ENCODE measurements at regions not wholly inside any gene's neighbourhood (a gene's known extent, or its start where the extent isn't known, plus 50 kb on each side); places are given as distances from the start of the nearest gene placed in this dataset.

DNA sequence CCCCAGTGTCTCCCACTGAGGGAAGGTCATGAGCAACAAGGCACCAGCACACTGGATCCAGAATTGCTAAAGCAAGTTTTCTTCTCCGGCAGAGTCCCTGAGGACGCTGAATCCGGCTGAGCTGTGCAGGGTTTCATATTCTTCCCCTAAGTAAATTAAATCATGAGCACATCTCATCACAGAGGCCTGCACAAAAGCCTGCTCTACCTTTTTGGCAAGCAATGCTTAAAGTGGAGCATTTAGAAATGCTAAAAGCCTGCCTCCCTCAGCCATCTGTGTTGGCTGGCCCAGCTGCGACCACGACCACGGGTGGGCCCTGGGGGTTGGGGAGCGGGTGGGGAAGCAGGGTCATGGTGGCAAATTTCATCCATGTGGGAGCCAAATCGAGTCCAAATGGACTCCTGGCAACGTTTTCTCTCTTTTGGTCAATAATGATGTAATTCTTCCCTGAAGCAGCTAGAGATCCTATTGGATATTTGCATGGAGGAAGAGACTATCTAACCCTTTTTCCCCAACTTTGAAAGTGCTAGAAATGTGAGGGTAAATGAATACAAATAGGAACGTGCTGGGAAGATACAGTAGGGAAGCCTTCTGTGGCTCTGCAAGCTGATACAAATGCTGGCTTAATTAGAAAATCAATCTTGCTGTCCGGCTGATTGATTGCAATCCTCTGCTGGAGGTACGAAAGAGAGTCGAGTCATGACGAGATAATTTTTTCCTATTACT is 532.8 kb upstream of the TBL1XR1 start:
- no peak for DNase-seq (ENCODE audit: low read depth in 2 of 3, low spot score in 2 of 3)

DNA sequence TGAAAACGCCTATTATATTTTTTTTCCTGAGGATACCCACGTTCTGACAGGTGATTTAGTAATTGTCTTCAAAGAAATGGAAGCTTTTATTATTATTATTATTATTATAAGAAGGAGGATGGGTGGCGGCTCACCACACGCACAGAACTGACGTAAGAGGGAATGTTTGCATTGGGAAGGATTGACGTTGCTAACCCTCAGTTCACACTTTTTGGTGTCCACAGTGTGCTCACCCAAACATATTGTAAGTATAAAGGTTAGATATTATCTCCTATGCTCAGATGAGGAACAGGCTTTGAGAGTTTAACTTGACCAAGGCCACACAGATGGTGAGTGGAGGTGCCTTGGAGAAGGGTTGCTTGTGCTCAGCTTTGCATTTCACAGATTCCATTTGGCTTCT is 533.5 kb upstream of the TBL1XR1 start:
- no peak for DNase-seq (ENCODE audit: low read depth in 2 of 3, low spot score in 2 of 3)

DNA sequence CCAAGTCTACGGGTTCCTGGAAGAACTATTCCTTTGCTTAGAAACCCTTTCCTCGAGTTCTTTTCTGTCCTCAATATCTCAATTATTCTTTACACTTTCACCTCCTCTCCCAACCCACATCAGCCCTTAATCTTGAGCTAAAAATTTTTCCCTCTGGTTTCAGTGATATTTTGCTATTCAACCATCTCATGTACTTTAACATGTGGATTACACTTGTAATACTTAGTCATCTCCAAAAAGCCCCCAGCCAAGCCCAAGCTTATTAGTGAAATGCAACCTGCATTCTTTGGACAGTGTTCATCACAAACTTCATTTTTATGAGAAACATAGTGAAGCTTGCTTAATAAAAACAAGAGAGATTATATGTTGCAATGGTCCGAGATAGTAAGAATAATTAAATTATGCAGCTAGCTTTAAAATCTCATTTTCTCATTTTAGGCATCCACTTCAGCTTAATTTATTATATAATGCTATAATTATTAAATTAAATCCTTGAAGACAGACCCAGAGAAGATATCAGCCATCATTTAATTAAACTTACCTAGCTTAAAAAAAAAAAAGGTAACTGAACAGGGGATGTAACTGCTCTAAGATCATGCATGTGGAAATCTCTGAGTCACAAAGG is 534.5 kb upstream of the TBL1XR1 start:
- no peak for DNase-seq (ENCODE audit: low read depth in 2 of 3, low spot score in 2 of 3)

DNA sequence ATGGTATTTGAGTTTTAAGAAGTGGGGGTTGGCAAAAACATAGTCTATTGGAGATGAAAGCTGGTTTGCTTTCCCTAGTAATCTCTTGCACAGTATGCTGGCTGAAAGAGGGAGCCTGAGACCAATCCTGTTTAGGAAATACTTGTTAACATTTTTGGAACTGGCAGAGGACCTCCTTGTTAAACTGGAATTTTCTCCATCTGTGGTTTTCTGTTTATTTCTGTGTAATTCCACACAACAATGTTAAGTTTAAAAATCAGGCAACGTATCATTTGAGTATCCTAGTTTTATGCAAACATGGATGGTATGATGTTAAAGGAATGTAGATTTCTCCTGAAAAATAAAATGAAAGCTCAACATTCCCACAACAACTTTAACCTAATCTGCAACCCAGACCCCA is 536.0 kb upstream of the TBL1XR1 start:
- no peak for DNase-seq (ENCODE audit: low read depth in 2 of 3, low spot score in 2 of 3)

DNA sequence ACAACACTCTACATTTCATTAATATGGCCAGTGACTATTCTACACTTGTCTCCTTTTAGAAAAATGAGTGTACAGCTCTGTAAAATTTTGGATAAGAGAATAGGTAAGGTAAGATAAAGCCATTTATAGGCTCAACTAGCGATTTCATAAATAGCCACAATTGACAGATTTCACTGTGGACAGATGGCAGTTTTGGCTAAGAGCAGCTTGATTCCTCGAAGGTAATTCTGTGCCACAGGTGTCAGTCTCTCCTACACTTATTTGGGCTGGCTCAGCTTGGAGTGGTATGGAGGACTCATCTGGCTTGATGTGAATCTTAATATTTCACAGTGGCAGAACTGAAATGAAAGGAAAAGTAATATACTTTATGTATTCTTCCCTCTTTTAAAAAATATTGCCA is 536.7 kb upstream of the TBL1XR1 start:
- no peak for DNase-seq (ENCODE audit: low read depth in 2 of 3, low spot score in 2 of 3)

DNA sequence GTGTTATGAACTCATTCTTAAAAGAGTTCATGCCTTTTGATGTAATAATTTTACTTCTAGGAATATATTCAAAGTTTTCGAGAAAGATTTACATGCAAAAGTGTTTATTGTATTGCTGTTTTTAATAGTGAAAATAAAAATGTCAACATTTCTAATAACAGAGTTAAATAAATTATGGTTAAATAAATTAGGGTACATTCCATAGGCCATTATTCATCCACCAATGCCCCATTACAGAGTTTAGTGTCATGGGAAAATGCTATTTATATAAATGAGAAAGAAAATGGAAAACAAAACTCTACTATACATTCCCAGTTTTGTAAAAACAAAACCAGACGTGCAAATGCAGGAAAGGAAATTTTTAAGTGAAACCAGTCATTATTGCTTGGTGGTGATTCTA is 538.1 kb upstream of the TBL1XR1 start:
- DNase-seq (ENCODE audit: low read depth in 2 of 3, low spot score in 2 of 3): no peak

DNA sequence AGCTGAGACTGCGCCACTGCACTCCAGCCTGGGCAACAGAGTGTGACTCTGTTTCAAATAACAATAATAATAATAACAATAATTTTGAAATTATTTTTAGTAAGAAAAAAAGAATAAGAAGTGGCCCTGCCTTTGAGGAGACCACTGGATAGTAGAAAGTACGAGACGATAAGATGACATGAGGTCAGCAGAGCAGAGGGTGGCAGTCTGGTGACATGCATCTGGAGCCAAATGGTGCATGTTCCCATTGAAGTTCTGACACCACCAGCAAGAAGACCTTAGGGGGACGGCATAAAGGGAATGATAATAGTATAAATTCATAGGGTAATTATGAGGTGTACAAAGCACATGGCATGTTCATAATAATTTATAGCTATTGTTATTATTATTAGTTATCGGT is 542.2 kb upstream of the TBL1XR1 start:
- DNase-seq (ENCODE audit: low read depth in 2 of 3, low spot score in 2 of 3): no peak

DNA sequence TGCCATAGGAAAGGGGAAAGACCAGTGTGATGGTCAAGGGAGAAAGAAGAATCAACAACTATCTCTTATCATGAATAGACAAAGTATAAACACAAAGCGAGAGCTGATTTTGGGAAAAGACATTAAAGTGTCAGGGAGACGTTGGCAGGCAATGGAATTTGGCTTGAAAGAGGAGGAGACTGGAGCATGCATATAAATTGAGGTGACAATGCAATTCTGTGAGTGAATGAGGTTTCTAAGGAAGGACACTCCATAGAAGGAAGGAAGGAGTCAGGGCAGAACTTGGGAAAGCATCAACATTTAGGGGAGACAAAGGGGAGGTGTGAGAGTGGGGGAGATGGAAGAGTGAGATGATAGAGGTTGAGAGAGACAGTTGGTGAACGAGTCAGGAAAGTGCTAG is 543.0 kb upstream of the TBL1XR1 start:
- no peak for DNase-seq (ENCODE audit: low read depth in 2 of 3, low spot score in 2 of 3)

DNA sequence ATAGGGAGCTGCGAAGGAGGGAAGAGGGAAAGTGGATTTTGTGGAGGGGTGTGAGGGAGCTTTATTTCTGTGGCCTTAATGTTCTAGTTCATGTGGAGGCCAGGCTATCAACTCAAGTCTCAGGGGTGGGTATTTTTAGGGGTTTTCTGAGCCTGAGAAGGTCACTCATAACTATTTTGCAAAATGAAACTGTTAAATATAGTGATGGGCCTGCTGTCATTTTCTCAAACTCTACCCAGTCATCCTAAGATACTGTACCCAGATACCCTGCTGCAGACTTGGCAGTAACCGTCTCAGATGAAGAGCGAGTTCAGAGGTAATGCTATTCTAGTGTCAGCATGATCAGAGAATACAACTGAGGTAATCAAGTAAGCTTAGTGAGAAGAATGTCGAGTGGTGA is 545.0 kb upstream of the TBL1XR1 start:
- no peak for DNase-seq (ENCODE audit: low read depth in 2 of 3, low spot score in 2 of 3)

DNA sequence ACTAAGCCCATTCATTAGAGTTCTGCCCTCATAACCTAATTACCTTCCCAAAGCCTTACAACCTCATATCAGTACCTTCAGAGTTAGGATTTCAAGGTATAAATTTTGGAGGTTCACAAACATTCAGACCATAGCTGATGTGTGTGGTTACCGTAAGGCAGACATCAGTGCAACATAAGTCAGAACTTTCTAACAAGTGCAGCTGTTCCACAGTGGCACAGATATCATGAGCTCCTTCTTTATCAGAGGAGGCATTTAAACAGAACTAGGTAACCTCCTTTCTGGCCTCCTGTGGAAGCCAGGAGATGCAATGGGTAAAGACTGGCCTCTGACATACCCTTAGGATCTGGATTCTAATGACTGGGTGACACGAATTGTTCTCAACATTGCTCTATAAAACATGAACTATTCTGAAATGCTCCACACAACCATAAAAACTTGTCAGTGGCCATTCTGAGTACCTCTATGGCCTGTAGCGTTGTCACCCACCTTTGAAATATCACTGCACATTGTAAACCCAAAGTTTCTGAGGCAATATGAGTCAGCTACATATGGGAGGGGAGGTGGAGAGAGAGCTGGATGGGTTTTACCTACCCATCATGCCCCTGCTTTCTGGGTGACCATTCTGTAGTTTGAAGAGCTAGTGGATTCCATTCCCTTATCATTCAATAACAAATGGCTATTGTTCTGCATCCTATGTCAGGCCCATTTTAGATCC is 546.0 kb upstream of the TBL1XR1 start:
- no peak for DNase-seq (ENCODE audit: low read depth in 2 of 3, low spot score in 2 of 3)

DNA sequence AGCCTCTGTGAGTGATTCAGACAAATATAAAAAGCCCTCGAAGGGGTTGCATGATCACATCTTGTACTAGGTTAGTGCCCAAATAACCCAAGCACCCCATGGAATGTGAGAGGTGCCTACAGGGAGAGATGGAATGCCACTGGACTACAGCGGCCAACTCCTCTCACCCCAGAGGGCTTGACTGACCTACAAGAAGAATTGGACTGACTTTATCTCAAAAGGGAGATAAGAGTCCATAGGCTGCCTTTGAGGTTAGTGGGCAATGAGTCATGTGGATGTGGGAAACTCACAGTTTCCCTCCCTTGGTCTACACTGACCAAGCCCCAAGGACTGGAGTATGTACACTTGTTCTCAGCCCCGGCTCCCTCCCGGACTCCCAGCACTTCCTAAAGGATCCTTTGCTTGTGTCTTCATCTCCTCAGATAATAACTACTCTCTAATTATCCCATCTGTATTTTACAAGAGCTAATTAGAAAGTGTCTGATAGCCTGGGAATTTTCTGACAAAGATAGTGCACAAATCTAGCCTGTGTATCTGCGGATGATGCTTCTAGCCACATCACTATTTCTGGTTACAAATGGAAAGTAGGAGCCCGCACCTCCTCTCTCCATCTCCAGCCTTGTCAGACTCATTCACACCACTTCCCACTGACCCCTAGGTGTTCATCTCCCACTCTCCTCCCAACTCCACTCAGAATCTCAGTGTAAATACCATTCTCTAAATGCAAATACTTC is 547.8 kb upstream of the TBL1XR1 start:
- DNase-seq (ENCODE audit: low read depth in 2 of 3, low spot score in 2 of 3): no peak

DNA sequence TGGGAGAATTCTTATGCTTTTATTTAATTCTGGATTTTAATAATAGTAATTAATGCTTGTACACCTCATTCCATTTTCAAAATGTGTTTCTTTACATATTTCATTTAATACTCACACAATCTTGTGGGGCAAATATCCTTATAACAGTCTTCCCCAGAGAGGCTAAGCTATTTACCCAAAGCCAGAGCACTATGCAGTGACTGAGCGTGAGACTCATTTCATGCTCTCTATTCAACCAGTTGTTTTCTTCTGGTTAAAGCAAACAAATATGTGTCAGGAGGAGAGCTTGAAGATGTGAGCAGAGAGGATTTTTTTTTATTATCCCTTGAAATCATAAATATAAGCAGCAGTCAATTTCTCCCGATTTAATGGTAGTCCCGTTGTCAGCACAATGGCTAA is 548.3 kb upstream of the TBL1XR1 start:
- DNase-seq (ENCODE audit: low read depth in 2 of 3, low spot score in 2 of 3): no peak

DNA sequence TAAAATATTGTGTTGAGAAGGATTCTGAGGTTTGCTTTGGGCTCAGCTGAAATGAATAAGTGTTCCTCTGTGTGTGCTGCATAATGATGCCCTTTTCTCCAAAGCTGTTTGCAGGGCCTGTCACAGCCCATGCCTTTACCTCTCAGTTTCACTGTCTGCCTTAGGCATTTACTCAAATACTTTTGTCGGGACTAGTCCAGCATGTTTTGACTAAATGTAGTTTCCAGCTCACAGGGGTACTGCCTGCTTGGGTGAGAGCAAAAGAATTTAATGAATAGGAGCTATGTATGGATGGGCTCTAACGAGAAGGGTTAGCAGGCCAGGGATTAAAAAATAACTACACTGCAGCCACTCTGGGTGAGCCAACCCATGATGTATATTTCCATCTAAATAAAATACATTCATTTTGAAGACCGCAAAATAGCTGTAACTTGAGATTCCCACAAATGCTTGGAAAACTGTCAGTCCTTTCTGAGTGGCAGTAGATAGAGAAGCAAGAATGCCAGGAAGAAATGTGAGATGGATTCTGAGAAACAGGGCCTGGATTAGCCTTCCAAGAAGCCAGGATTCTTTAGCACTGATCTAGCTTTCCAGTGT is 549.2 kb upstream of the TBL1XR1 start:
- DNase-seq (ENCODE audit: low read depth in 2 of 3, low spot score in 2 of 3): no peak

DNA sequence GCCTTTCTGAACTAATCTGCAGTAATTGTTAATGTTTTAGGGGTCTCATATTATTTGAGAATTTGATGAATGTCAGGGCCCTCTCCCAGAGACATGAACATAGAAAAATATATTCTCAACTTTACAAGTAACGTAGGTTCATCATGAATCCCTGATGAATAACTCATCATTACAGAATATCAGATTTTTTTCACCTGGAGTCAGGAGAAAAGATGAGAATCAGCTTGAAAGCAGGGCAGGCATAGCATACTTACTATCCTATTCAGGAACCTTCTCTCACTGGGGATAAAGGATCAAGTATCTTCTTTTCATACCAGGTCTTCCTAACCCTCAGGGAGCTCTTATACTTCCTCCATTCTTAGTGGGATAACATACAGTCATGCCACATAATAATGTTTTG is 552.6 kb upstream of the TBL1XR1 start:
- no peak for DNase-seq (ENCODE audit: low read depth in 2 of 3, low spot score in 2 of 3)

DNA sequence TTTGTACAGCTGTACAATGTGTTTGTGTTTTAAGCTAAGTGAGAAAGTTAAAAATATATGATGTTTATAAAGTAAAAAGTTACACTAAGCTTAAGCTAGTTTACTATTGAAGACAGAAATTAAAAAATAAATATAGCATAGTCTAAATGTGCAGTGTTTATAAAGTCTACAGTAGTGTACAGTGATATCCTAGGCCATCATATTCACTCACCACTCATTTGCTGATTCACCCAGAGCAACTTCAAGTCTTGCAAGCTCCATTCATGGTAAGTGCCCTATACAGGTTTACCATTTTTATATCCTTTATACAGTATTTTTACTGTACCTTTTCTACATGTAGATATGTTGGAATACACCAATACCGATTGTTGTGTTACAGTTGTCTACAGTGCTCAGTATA is 553.2 kb upstream of the TBL1XR1 start:
- no peak for DNase-seq (ENCODE audit: low read depth in 2 of 3, low spot score in 2 of 3)

DNA sequence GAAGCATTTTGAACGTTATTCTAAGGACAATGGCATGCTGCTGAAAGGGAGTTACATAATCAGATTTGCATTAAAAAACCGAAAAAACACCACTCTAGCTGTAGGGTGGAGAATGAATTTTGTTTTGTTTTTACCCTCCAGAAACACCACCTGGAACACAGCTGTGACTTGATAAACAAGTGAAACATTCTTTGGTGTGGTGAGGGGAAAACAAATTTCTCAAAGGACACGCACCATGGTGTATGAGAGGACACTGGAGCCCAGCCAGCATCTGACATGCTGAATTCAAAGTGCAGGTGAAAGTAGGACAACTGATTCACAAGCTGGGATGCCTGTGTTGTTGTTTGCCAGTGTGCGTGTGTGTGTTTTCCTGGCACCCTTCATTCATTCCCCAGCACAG is 554.5 kb upstream of the TBL1XR1 start:
- DNase-seq (ENCODE audit: low read depth in 2 of 3, low spot score in 2 of 3): no peak

DNA sequence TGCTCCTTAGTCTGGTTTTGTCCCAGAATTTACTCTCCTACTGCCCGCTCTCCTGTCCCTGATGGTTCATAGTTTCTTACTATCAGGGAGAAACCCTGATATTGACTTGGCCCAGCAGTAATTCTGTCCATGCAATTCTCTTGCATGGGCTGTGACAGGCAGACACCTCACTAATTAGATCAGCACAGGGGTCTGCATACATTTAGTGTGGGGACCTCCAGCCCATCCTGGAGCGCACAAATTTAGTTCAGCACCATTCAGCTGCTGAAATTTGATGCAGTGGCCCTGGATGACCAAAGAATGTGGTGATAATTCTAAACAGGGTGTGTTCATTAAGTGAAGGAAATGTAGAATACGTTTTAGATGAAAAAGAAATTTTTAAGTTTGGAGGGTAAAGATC is 555.5 kb upstream of the TBL1XR1 start:
- no peak for DNase-seq (ENCODE audit: low read depth in 2 of 3, low spot score in 2 of 3)

DNA sequence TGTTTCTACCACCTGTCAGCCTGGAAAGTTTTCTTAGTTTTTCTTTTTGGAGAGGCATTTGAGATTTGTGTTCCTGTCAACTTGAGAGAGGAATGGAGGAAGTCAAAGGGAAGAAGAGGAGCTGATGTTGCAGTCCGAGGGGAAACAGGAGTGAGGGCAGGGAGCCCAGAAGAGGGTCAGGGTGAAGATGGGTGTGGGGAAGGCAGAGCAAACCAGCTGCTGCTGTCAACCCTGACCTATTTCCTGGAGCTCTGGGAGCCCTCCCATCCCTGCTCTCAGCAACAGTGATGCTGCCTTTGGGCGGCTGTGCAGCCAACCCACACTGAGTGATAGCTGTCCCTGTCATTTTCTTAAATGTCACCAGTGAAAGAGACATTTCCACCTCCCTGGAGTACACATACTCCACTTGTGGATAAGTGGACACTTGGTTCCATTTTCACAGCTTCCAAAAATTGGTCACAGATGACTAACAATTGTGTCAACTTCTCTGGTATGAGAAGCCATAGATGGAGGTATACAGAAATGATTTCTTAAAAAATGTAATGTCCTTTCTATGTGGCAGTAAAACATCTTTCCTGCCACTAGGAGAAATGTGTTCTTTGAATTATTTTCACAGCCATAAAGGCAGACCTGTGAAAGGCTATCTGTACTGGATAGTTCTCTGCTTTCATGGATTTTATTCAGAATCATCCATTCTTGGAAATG is 556.3 kb upstream of the TBL1XR1 start:
- DNase-seq (ENCODE audit: low read depth in 2 of 3, low spot score in 2 of 3): no peak

DNA sequence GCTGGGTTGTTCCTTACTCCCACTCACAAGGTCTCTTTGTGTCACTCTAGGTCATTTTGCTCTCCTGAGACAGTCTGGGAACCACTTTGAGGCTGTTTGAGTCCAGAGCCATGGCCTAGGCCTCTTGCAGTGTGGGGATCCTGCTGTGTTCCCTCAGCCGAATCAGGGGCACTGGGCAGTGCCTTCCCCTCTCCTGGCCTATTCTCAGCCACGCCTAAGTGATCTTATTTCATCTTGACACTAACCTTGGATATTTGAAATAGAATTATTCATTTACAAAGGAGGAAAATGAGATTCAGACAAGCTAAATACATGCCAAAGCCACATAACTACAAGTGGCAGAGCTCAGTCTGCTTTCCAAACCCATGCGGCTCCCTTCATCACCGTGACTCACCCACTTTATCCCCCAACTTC is 557.2 kb upstream of the TBL1XR1 start:
- no peak for DNase-seq (ENCODE audit: low read depth in 2 of 3, low spot score in 2 of 3)

DNA sequence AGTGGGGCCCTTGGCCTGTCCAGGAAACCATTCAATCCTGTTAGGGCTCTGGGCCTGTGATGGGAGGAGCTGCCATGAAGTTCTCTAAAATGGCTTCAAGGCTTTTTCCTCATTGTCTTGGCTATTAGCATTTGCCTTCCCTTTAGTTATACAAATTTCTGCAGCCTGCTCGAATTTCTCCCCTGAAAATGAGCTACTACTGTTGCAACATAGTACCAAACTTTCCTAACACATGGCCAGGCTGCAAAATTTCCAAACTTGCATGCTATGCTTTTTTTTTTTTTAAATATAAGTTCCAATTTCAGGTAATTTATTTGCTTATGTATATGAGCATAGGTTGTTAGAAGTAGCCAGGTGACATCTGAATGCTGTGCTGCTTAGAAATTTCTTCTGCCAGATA is 560.8 kb upstream of the TBL1XR1 start:
- no peak for DNase-seq (ENCODE audit: low read depth in 2 of 3, low spot score in 2 of 3)

DNA sequence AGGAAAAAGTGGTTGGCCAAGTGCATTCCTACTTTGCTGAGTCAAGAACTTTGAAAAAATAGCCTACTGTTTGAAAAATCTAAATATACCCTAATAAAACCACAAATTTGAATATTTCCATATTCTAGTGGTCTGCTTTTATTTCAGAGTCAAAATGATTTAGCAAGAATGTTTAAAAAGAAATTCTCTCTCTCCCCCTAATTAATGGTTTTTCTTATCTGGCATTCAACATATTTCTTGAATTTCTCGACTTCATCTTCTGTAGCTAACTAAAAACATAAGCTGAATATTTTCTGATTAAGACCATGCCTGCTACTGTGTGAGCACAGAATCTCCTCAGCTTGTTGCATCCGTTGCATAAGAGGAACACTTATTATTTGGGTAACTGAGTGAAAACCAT is 563.5 kb upstream of the TBL1XR1 start:
- DNase-seq (ENCODE audit: low read depth in 2 of 3, low spot score in 2 of 3): no peak

Data from activated CD8-positive, alpha-beta memory T cell treated with anti-CD3 and anti-CD28 coated beads for 48 hours (primary cell).